ENCODE measurements at regions not wholly inside any gene's neighbourhood (a gene's known extent, or its start where the extent isn't known, plus 50 kb on each side); places are given as distances from the start of the nearest gene placed in this dataset.

DNA sequence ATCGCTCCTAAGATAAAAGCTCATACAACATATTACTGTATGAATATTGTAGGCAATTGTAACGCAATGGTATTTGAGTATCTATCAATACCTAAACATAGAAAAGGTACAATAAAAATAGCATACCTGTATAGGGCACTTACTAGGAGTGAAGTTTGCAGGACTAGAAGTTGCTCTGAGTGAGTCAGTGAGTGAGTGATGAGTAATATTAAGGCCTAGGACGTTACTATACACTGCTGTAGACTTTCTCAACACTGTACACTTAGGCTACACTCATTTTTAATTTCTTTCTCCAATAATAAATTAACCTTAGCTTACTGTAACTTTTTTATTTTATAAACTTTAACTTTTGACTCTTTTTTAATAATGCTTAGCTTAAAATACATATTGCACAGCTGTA lies 546.9 kb downstream of the HACE1 start:
- TF ChIP-seq, protein P1, sequence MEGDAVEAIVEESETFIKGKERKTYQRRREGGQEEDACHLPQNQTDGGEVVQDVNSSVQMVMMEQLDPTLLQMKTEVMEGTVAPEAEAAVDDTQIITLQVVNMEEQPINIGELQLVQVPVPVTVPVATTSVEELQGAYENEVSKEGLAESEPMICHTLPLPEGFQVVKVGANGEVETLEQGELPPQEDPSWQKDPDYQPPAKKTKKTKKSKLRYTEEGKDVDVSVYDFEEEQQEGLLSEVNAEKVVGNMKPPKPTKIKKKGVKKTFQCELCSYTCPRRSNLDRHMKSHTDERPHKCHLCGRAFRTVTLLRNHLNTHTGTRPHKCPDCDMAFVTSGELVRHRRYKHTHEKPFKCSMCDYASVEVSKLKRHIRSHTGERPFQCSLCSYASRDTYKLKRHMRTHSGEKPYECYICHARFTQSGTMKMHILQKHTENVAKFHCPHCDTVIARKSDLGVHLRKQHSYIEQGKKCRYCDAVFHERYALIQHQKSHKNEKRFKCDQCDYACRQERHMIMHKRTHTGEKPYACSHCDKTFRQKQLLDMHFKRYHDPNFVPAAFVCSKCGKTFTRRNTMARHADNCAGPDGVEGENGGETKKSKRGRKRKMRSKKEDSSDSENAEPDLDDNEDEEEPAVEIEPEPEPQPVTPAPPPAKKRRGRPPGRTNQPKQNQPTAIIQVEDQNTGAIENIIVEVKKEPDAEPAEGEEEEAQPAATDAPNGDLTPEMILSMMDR (IDR thresholded peaks at IDR 0.05; ENCODE audit: extremely low read depth in 1 of 2, insufficient read depth in 1 of 2, low read depth in 1 of 2, low read length in 2 of 2) = no peak
- TF ChIP-seq GATA2 (IDR thresholded peaks at IDR 0.05; ENCODE audit: insufficient read depth, insufficient read length, low read depth, low read length) (no peak), EZH2 (IDR thresholded peaks at IDR 0.05; ENCODE audit: borderline replicate concordance, low read depth, low read length, severe bottlenecking) (no peak), JUN (IDR thresholded peaks at IDR 0.05; ENCODE audit: borderline replicate concordance, insufficient read depth, insufficient read length, low read depth) (no peak), POLR2A (IDR thresholded peaks at IDR 0.05; ENCODE audit: low read depth, low read length) (no peak), POLR2AphosphoS5 (IDR thresholded peaks at IDR 0.05; ENCODE audit: insufficient read depth, low read depth, low read length) (no peak), FOS (IDR thresholded peaks at IDR 0.05; ENCODE audit: borderline replicate concordance, insufficient read depth, low read length) (no peak)
- TF ChIP-seq, protein P2, sequence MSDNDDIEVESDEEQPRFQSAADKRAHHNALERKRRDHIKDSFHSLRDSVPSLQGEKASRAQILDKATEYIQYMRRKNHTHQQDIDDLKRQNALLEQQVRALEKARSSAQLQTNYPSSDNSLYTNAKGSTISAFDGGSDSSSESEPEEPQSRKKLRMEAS (IDR thresholded peaks at IDR 0.05; ENCODE audit: insufficient read depth, insufficient read length) = no peak

All from endothelial cell of umbilical vein (primary cell).